HTR-8/SVneo (cell line): ENCODE measurements at regions not wholly inside any gene's neighbourhood (a gene's known extent, or its start where the extent isn't known, plus 50 kb on each side); places are given as distances from the start of the nearest gene placed in this dataset.
"Not testable (repeated sequence)": the region's sequence is repeated elsewhere in the genome, so short reads cannot be mapped to it uniquely, and the experiment has no call there.

ENCODE experiments used
- DNase-seq: peaks from one replicate; pipeline ENCODE4 v3.0.0; 2011; ENCODE audit warnings: low spot score, mixed read lengths; ENCODE audit not compliant: insufficient read length
- FAIRE-seq: peaks from 2 replicates; lab custom pipeline; 2011; peaks lifted over from hg19 to GRCh38; lab: Jason Lieb, UNC

GRCh38 chr1:223014142-223014873 is 128.7 kb downstream of the TLR5 start:
- no peak for FAIRE-seq
- no peak for DNase-seq

- no peak for DNase-seq
- FAIRE-seq, result no peak
Observed at GRCh38 chr1:223016381-223016780, 126.7 kb downstream of the TLR5 start.

DNA sequence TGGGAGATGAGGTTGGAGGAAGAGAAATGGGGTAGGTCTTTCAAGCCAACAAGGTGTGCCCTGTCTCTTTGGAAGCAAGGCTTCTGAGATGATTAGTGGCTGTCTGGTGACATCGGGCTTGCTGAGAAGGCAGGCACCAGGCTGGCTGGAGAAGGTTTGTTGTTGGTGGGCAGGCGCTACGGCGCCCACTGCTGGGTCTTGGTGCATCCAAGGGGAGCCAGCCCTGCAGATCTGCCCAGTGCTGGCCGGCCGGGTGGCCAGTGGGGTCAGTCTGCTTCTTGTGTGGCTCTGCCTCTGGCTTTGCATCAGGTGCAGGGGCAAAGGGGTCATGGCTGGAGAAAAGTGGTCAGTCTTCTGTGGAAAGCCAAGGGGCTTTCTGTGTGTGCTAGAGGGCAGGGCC is 126.2 kb downstream of the TLR5 start:
- FAIRE-seq (no peak), DNase-seq (no peak)

DNA sequence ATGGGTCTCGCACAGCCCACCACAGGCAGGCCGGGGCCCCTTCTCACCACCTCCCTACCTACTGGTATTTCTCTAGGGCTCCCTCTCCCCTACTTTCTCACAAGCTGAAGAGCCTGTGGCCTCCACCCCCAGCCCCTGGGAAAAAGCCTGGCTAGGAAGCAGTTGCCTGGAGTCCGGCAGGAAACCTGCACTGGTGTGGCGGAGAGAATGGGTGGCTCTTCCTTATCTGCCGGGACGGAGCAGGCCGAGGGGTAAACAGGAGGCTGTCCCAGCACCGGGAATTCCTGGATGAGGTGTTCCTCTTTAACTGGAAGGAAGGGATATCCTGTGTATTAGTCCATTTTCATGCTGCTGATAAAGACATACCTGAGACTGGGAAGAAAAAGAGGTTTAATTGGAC is 125.8 kb downstream of the TLR5 start:
- DNase-seq (no peak), FAIRE-seq (no peak)

GRCh38 chr1:223018534-223018933 is 124.5 kb downstream of the TLR5 start:
- FAIRE-seq, result no peak
- no peak for DNase-seq

GRCh38 chr1:223019256-223019655 is 123.8 kb downstream of the TLR5 start:
- DNase-seq (no peak), FAIRE-seq (no peak)

DNA sequence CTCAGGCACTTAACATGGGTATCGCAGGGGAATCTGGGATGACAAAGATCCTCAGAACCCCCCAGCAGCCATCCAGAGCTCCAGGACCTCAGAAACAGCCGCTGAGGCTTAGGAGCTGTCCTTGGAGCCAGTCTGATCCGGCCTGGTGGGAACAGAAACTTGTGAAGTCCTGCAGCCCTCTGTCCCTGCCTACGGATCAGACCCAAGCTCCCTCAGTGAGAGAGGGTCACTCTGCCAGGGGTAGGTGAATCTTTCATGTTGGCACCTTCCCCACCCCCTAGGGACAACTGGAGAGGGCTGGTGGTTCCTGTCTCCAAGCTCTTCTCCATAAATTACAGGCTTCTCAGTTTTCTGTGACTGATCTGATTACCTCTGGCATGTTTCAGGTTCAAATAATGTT is 122.3 kb downstream of the TLR5 start:
- FAIRE-seq (no peak), DNase-seq (no peak)

DNA sequence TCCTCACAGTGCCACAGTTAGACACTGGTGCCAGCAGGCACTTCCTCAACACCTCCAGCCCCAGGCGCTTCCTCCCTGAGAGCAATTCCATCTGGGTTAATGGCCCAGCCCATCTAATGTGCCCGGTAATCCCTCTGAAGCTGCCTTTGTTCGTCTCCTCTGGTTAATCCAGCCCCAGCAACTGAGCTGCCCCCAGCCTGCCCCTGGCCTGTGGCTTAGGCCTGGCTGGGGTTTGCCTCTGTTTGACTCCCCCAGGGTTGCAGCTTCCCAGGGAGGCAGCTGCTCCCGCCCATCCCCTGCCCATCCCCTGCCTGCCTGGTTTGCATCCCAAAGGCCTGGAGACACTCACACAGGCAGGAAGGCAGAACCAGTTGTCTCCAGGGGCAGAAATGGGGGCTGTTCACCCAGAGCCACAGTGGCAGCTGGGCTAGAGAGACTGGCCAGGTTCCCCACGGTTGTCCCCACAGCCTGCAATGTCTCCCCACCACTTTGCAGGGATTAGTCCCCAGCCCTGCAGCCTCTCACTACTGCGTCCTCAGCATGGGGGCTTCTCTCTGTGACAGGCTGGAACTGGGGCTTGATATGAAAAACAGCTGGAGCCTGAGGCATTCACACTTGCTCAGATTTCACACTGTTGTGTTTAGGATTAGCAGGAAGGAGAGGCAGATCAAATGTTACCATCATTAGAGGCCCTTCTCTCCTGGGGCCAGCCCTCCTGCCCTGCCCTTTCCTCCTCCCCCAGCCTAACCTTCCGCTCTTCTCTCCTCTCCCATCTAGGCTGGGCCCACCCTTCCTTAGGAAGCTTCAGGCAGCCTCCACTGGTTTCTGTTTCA is 120.2 kb downstream of the TLR5 start:
- DNase-seq, result no peak
- no peak for FAIRE-seq

DNA sequence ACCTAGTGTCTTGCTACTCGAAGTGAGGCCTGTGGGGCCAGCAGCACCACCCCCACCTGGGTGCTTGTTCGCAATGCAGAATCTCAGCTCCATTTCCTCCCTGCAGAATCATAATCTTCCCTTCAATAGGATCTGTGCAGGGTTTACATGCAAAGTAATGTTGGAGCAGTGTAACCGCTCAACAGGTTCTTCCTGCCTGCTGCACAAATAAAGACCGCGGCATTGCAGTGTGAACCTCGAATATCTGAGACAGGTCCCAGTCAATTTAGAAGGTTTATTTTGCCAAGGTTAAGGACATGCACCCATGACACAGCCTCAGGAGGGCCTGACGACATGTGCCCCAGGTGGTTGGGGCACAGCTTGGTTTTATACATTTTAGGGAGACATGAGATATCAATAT is 119.2 kb downstream of the TLR5 start:
- FAIRE-seq (no peak), DNase-seq (no peak)

- not testable (repeated sequence) for DNase-seq, FAIRE-seq
Observed at GRCh38 chr1:223024486-223024885, 118.6 kb downstream of the TLR5 start.

GRCh38 chr1:223025190-223025734 is 117.8 kb downstream of the TLR5 start:
- FAIRE-seq, DNase-seq: not testable (repeated sequence)

GRCh38 chr1:223026639-223027038 is 116.4 kb downstream of the TLR5 start:
- FAIRE-seq, DNase-seq: not testable (repeated sequence)

- FAIRE-seq, result no peak
- DNase-seq, result no peak
Observed at GRCh38 chr1:223029985-223030769, 112.9 kb downstream of the TLR5 start.

DNA sequence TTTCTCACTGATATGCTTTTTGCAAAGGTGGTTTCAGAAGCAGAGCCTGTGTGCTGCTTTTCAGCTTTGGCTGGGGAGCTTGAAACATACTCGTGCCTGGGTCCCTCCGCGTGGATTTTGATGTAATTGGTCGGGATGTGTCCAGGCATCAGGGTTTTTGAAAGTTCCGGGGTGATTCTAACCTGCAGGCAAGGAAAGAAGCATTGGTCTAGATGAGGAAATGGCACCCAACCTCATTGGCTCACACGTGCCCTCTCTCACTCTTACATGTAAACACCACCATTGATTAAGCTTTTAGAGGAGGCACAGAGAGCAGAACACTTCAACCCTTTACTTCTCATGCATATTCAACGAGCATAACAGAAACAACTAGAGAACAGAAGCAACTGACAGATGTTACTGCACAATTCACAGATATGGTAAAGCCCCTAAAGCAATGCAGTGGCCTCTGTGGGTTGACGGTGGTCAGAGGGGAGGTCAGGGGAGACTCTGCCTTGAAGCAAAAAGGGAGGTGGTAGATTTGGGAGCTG is 112.1 kb downstream of the TLR5 start:
- DNase-seq, result no peak
- FAIRE-seq, result no peak

GRCh38 chr1:223031733-223032601 is 111.1 kb downstream of the TLR5 start:
- FAIRE-seq (no peak), DNase-seq (no peak)

DNA sequence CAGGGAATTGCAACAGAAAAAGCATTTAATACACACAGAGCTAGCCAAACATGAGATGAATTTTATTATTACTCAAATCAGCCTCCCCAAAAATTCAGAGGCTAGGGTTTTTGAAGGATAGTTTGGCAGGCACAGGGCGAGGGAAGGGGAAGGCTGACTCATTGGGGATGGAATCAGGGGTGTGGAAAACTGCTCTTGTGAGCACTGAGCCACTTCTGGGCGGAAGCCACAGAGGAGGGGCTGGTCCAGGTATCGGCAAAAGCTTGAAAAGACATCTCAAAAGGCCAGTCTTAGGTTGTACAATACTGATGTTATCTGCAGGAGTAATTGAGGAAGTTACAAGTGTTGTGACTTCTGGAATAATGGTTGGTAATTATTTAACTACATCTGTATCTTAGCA is 109.4 kb downstream of the TLR5 start:
- no peak for FAIRE-seq
- DNase-seq, result no peak

- FAIRE-seq, result no peak
- no peak for DNase-seq
Observed at GRCh38 chr1:223034270-223034798, 108.7 kb downstream of the TLR5 start.

GRCh38 chr1:223035724-223036478 is 107.1 kb downstream of the TLR5 start:
- FAIRE-seq (no peak), DNase-seq (no peak)
